ENCODE measurements at regions not wholly inside any gene's neighbourhood (a gene's known extent, or its start where the extent isn't known, plus 50 kb on each side); places are given as distances from the start of the nearest gene placed in this dataset.

- H3K27ac Mint-ChIP-seq: no peak overlapping the region
- Histone ChIP-seq H3K36me3 (ENCODE audit: control insufficient read depth, insufficient read depth, low read length) (no peaks in the 10 kb centered on the region), H3K9me3 (ENCODE audit: control insufficient read depth in 2 of 2, low read length in 2 of 2) (no peaks in the 10 kb centered on the region), H3K4me1 (ENCODE audit: control insufficient read depth, insufficient read depth, low read length, poor library complexity, severe bottlenecking) (no peaks in the 10 kb centered on the region), H3K4me3 (ENCODE audit: low read depth, low read length) (no peak overlapping the region), H3K27ac (ENCODE audit: insufficient read depth, low read length, poor library complexity, severe bottlenecking) (no peak overlapping the region), H3K27me3 (ENCODE audit: control insufficient read depth, insufficient read depth, low read length) (peaks cover 2% of the 10 kb centered on the region)
- no peaks in the 10 kb centered on the region for H3K4me1 Mint-ChIP-seq
- DNase-seq: no peak
- no peak overlapping the region for H3K4me3 Mint-ChIP-seq
- ATAC-seq (ENCODE audit: low read depth in 2 of 2): no peak
- peaks cover 9% of the 10 kb centered on the region for H3K27me3 Mint-ChIP-seq
- H3K36me3 Mint-ChIP-seq: no peaks in the 10 kb centered on the region
- H3K9me3 Mint-ChIP-seq: peaks cover 0 to 4% (median 0%) of the 10 kb centered on the region in 7 donors
Observed at GRCh38 chr14:62098357-62098756, 336.1 kb downstream of the SNAPC1 start.

DNA sequence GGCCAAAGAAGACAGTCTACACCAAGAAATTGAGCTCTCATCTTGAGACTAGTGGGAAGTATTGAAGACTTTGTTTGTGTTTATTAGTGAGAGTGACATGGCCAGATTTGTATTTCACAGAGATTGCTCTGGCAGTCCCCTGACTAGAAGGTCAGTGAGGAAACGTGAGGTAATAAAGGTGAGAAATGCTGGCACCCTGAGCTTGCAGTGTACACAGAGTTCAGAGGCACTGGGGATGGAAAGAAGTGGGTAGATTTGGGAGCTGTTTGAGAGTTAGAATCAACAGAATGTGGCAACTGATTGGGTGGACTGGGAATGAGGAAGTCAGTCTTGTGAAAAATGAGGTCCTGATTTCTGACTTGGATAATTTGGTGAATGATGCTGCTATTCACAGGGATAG, 336.9 kb downstream of the SNAPC1 start:
- Histone ChIP-seq H3K36me3 (ENCODE audit: control insufficient read depth, insufficient read depth, low read length) (no peaks in the 10 kb centered on the region), H3K27me3 (ENCODE audit: control insufficient read depth, insufficient read depth, low read length) (peaks cover 2% of the 10 kb centered on the region), H3K4me1 (ENCODE audit: control insufficient read depth, insufficient read depth, low read length, poor library complexity, severe bottlenecking) (no peaks in the 10 kb centered on the region), H3K4me3 (ENCODE audit: low read depth, low read length) (no peak overlapping the region), H3K9me3 (ENCODE audit: control insufficient read depth in 2 of 2, low read length in 2 of 2) (no peaks in the 10 kb centered on the region), H3K27ac (ENCODE audit: insufficient read depth, low read length, poor library complexity, severe bottlenecking) (no peak overlapping the region)
- H3K27ac Mint-ChIP-seq: no peak overlapping the region
- peaks cover 0 to 4% (median 0%) of the 10 kb centered on the region in 7 donors for H3K9me3 Mint-ChIP-seq
- H3K4me1 Mint-ChIP-seq: no peaks in the 10 kb centered on the region
- peak overlapping the region in 1 of 4 donors; percentile 21 for H3K4me3 Mint-ChIP-seq
- no peak for DNase-seq
- H3K27me3 Mint-ChIP-seq: peaks cover 9% of the 10 kb centered on the region
- no peaks in the 10 kb centered on the region for H3K36me3 Mint-ChIP-seq
- ATAC-seq (ENCODE audit: low read depth in 2 of 2): no peak

- H3K27me3 Mint-ChIP-seq: peaks cover 9% of the 10 kb centered on the region
- no peaks in the 10 kb centered on the region for H3K36me3 ChIP-seq (ENCODE audit: control insufficient read depth, insufficient read depth, low read length)
- DNase-seq: no peak
- H3K27me3 ChIP-seq (ENCODE audit: control insufficient read depth, insufficient read depth, low read length): peaks cover 2% of the 10 kb centered on the region
- H3K27ac ChIP-seq (ENCODE audit: insufficient read depth, low read length, poor library complexity, severe bottlenecking): no peak overlapping the region
- H3K4me3 Mint-ChIP-seq: no peak overlapping the region
- no peaks in the 10 kb centered on the region for H3K4me1 ChIP-seq (ENCODE audit: control insufficient read depth, insufficient read depth, low read length, poor library complexity, severe bottlenecking)
- no peaks in the 10 kb centered on the region for H3K4me1 Mint-ChIP-seq
- no peaks in the 10 kb centered on the region for H3K9me3 Mint-ChIP-seq
- H3K27ac Mint-ChIP-seq: no peak overlapping the region
- H3K36me3 Mint-ChIP-seq: no peaks in the 10 kb centered on the region
- ATAC-seq (ENCODE audit: low read depth in 2 of 2): no peak
- no peaks in the 10 kb centered on the region for H3K9me3 ChIP-seq (ENCODE audit: control insufficient read depth in 2 of 2, low read length in 2 of 2)
- H3K4me3 ChIP-seq (ENCODE audit: low read depth, low read length): no peak overlapping the region
Observed at GRCh38 chr14:62101189-62101588, 339.0 kb downstream of the SNAPC1 start.

GRCh38 chr14:62101673-62102348, 339.6 kb downstream of the SNAPC1 start:
- Mint-ChIP-seq H3K27ac (no peak overlapping the region), H3K9me3 (no peaks in the 10 kb centered on the region), H3K4me3 (no peak overlapping the region), H3K27me3 (peaks cover 9% of the 10 kb centered on the region), H3K4me1 (no peaks in the 10 kb centered on the region), H3K36me3 (no peaks in the 10 kb centered on the region)
- Histone ChIP-seq H3K27me3 (ENCODE audit: control insufficient read depth, insufficient read depth, low read length) (peaks cover 2% of the 10 kb centered on the region), H3K36me3 (ENCODE audit: control insufficient read depth, insufficient read depth, low read length) (no peaks in the 10 kb centered on the region), H3K9me3 (ENCODE audit: control insufficient read depth in 2 of 2, low read length in 2 of 2) (no peaks in the 10 kb centered on the region), H3K27ac (ENCODE audit: insufficient read depth, low read length, poor library complexity, severe bottlenecking) (no peak overlapping the region), H3K4me3 (ENCODE audit: low read depth, low read length) (no peak overlapping the region), H3K4me1 (ENCODE audit: control insufficient read depth, insufficient read depth, low read length, poor library complexity, severe bottlenecking) (no peaks in the 10 kb centered on the region)
- ATAC-seq (ENCODE audit: low read depth in 2 of 2) (no peak), DNase-seq (no peak)

- Mint-ChIP-seq H3K27me3 (peaks cover 13% of the 10 kb centered on the region), H3K27ac (no peak overlapping the region), H3K9me3 (no peaks in the 10 kb centered on the region), H3K4me1 (no peaks in the 10 kb centered on the region), H3K36me3 (no peaks in the 10 kb centered on the region), H3K4me3 (no peak overlapping the region)
- no peak overlapping the region for H3K27ac ChIP-seq (ENCODE audit: insufficient read depth, low read length, poor library complexity, severe bottlenecking)
- H3K4me1 ChIP-seq (ENCODE audit: control insufficient read depth, insufficient read depth, low read length, poor library complexity, severe bottlenecking): no peaks in the 10 kb centered on the region
- no peaks in the 10 kb centered on the region for H3K9me3 ChIP-seq (ENCODE audit: control insufficient read depth in 2 of 2, low read length in 2 of 2)
- DNase-seq: no peak
- no peak for ATAC-seq (ENCODE audit: low read depth in 2 of 2)
- no peaks in the 10 kb centered on the region for H3K27me3 ChIP-seq (ENCODE audit: control insufficient read depth, insufficient read depth, low read length)
- H3K4me3 ChIP-seq (ENCODE audit: low read depth, low read length): no peak overlapping the region
- H3K36me3 ChIP-seq (ENCODE audit: control insufficient read depth, insufficient read depth, low read length): no peaks in the 10 kb centered on the region
Observed at GRCh38 chr14:62102349-62102725, 340.1 kb downstream of the SNAPC1 start.

- no peak overlapping the region for H3K4me3 Mint-ChIP-seq
- no peak for ATAC-seq (ENCODE audit: low read depth in 2 of 2)
- no peaks in the 10 kb centered on the region for H3K36me3 ChIP-seq (ENCODE audit: control insufficient read depth, insufficient read depth, low read length)
Observed at GRCh38 chr14:62103464-62103863, 341.2 kb downstream of the SNAPC1 start.

GRCh38 chr14:62110941-62111340, 348.7 kb downstream of the SNAPC1 start:
- no peak overlapping the region for H3K4me3 Mint-ChIP-seq
- H3K27me3 Mint-ChIP-seq: peaks cover 51% of the 10 kb centered on the region
- no peaks in the 10 kb centered on the region for H3K4me1 Mint-ChIP-seq
- Histone ChIP-seq H3K4me1 (ENCODE audit: control insufficient read depth, insufficient read depth, low read length, poor library complexity, severe bottlenecking) (no peaks in the 10 kb centered on the region), H3K27ac (ENCODE audit: insufficient read depth, low read length, poor library complexity, severe bottlenecking) (no peak overlapping the region), H3K4me3 (ENCODE audit: low read depth, low read length) (no peak overlapping the region), H3K27me3 (ENCODE audit: control insufficient read depth, insufficient read depth, low read length) (peaks cover 12% of the 10 kb centered on the region), H3K9me3 (ENCODE audit: control insufficient read depth in 2 of 2, low read length in 2 of 2) (no peaks in the 10 kb centered on the region), H3K36me3 (ENCODE audit: control insufficient read depth, insufficient read depth, low read length) (no peaks in the 10 kb centered on the region)
- ATAC-seq (ENCODE audit: low read depth in 2 of 2) (no peak), DNase-seq (no peak)
- H3K27ac Mint-ChIP-seq: no peak overlapping the region
- H3K9me3 Mint-ChIP-seq: peaks cover 0 to 2% (median 0%) of the 10 kb centered on the region in 7 donors
- H3K36me3 Mint-ChIP-seq: no peaks in the 10 kb centered on the region

More at GRCh38 chr14:62103464-62103863, 341.2 kb downstream of the SNAPC1 start:
- Mint-ChIP-seq H3K27me3 (peaks cover 8% of the 10 kb centered on the region), H3K27ac (no peak overlapping the region), H3K36me3 (no peaks in the 10 kb centered on the region), H3K4me1 (no peaks in the 10 kb centered on the region), H3K9me3 (no peaks in the 10 kb centered on the region)
- H3K9me3 ChIP-seq (ENCODE audit: control insufficient read depth in 2 of 2, low read length in 2 of 2): no peaks in the 10 kb centered on the region
- no peak for DNase-seq
- H3K4me3 ChIP-seq (ENCODE audit: low read depth, low read length): no peak overlapping the region
- no peaks in the 10 kb centered on the region for H3K27me3 ChIP-seq (ENCODE audit: control insufficient read depth, insufficient read depth, low read length)
- H3K27ac ChIP-seq (ENCODE audit: insufficient read depth, low read length, poor library complexity, severe bottlenecking): no peak overlapping the region
- H3K4me1 ChIP-seq (ENCODE audit: control insufficient read depth, insufficient read depth, low read length, poor library complexity, severe bottlenecking): no peaks in the 10 kb centered on the region

DNA sequence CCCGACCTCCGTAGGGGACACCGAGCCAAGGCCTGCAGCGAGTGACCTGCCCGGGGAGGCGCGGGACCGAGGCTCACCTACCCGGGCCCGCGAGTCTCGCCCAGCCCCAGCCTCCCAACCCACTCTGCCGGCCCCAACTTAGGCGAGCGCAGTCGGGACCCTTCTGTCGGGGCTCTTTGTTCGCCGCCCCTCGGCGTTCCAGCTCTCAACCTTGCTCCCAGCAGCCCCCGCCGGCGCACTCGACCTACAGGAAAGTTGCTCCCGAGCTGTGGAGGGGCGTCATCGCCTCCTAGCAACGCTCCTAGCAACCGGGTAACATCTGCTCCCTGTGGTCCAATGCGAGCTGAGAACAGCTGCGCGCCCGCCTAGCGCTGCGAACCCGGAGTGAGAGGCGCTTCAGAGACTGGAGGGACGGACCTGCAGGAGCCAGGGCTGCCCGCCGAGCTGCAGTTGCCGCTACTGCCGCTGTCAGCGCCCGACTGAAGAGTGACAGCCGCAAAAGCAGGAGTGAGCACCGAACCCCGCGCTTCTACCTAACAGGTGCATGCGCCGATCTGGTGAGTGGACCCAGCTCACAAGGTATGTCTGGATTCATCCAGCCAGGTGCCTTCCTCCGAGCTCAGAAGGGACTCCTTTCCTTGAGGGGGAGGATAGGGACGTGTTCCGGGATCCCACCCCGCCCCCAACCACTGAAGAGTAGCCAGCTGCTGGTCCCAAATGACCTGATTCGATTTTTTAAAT, 355.0 kb downstream of the SNAPC1 start:
- H3K27me3 ChIP-seq (ENCODE audit: control insufficient read depth, insufficient read depth, low read length): peaks cover 42% of the 10 kb centered on the region
- peaks cover 0 to 2% (median 0%) of the 10 kb centered on the region in 7 donors for H3K9me3 Mint-ChIP-seq
- peak; percentile 70 to 76 for ATAC-seq (ENCODE audit: low read depth in 2 of 2)

More for the DNA sequence above, 355.0 kb downstream of the SNAPC1 start:
- Mint-ChIP-seq H3K4me3 (peak overlapping the region in 2 of 4 donors; percentile 25 to 52), H3K36me3 (no peaks in the 10 kb centered on the region), H3K27ac (no peak overlapping the region), H3K4me1 (peaks cover 0 to 8% (median 0%) of the 10 kb centered on the region in 4 donors), H3K27me3 (peaks cover 66% of the 10 kb centered on the region)
- Histone ChIP-seq H3K36me3 (ENCODE audit: control insufficient read depth, insufficient read depth, low read length) (no peaks in the 10 kb centered on the region), H3K4me1 (ENCODE audit: control insufficient read depth, insufficient read depth, low read length, poor library complexity, severe bottlenecking) (peaks cover 5% of the 10 kb centered on the region), H3K9me3 (ENCODE audit: control insufficient read depth in 2 of 2, low read length in 2 of 2) (no peaks in the 10 kb centered on the region), H3K4me3 (ENCODE audit: low read depth, low read length) (no peak overlapping the region), H3K27ac (ENCODE audit: insufficient read depth, low read length, poor library complexity, severe bottlenecking) (no peak overlapping the region)
- DNase-seq: peak in 2 of 3 donors; percentile 12 to 55

All from CD4-positive, CD25-positive, alpha-beta regulatory T cell (primary cell).